ENCODE measurements at regions not wholly inside any gene's neighbourhood (a gene's known extent, or its start where the extent isn't known, plus 50 kb on each side); places are given as distances from the start of the nearest gene placed in this dataset.
"Not testable (repeated sequence)": the region's sequence is repeated elsewhere in the genome, so short reads cannot be mapped to it uniquely, and the experiment has no call there.

- not testable (repeated sequence) for TF ChIP-seq SPI1 (IDR thresholded peaks at IDR 0.05; ENCODE audit: low read depth, low read length); POLR2A (IDR thresholded peaks at IDR 0.05; ENCODE audit: low read depth, low read length); PAX5 (IDR thresholded peaks at IDR 0.05; ENCODE audit: insufficient read depth, low read length, severe bottlenecking); TAF1 (IDR thresholded peaks at IDR 0.05; ENCODE audit: low read depth, low read length)
Observed at GRCh38 chr16:88227026-88227721, 155.6 kb upstream of the ZNF469 start.
